Caco-2 (cell line): ENCODE measurements at regions not wholly inside any gene's neighbourhood (a gene's known extent, or its start where the extent isn't known, plus 50 kb on each side); places are given as distances from the start of the nearest gene placed in this dataset.

Experiments
- BruUV-seq: library from RNA; stranded (reverse); fragments of 400-500 nt; replicated peaks from 2 replicates; lab custom pipeline; 2021; lab: Mats Ljungman, UMichigan
- CTCF ChIA-PET: fragments of 300-600 bp; sonication (Branson Sonifier 250); formaldehyde crosslinking; loops from one replicate; lab custom pipeline; 2022; ENCODE audit warnings: antibody characterized with exemption; lab: Charles Lee
- POLR2A ChIA-PET: fragments of 300-600 bp; sonication (Branson Sonifier 250); formaldehyde crosslinking; loops from one replicate; lab custom pipeline; 2022; ENCODE audit warnings: antibody characterized with exemption; lab: Charles Lee
- DNase-seq, 2 experiments: peaks; one replicate each; pipeline versions ENCODE4 v3.0.0 to v3.0.0-alpha.2; 2020 to 2022
- H3K27me3 ChIP-seq: replicated peaks from 2 replicates; pipeline ENCODE4 v1.6.0; 2011; ENCODE audit warnings: low read length; ENCODE audit not compliant: control insufficient read depth, insufficient read depth
- H3K36me3 ChIP-seq: 2 replicates; pipeline ENCODE4 v1.5.1; 2011; ENCODE audit warnings: low read length; ENCODE audit not compliant: control insufficient read depth, insufficient read depth
- H3K4me1 ChIP-seq: fragments of 250-450 bp; sonication (Bioruptor Pico); 2 replicates; pipeline ENCODE4 v1.5.1; 2020; ENCODE audit warnings: mild to moderate bottlenecking
- H3K4me3 ChIP-seq: 2 replicates; pipeline ENCODE4 v1.5.1; 2011; ENCODE audit warnings: low read depth, mild to moderate bottlenecking, control low read depth, low read length
- H3K9me3 ChIP-seq: fragments of 250-450 bp; sonication (Bioruptor Pico); 2 replicates; pipeline ENCODE4 v1.5.1; 2020; ENCODE audit warnings: mild to moderate bottlenecking, moderate library complexity
- H3K27ac Mint-ChIP-seq: one replicate; pipeline ENCODE4 v1.8.0; 2022; ENCODE audit warnings: mixed read lengths; ENCODE audit not compliant: unreplicated experiment
- H3K27me3 Mint-ChIP-seq: one replicate; pipeline ENCODE4 v1.8.0; 2022; ENCODE audit warnings: mixed read lengths; ENCODE audit not compliant: insufficient read depth, unreplicated experiment
- H3K36me3 Mint-ChIP-seq: one replicate; pipeline ENCODE4 v1.8.0; 2022; ENCODE audit warnings: mild to moderate bottlenecking, mixed read lengths; ENCODE audit not compliant: insufficient read depth, unreplicated experiment
- H3K4me1 Mint-ChIP-seq: one replicate; pipeline ENCODE4 v1.8.0; 2022; ENCODE audit warnings: low read depth, mixed read lengths; ENCODE audit not compliant: unreplicated experiment
- H3K4me3 Mint-ChIP-seq: one replicate; pipeline ENCODE4 v1.8.0; 2022; ENCODE audit warnings: mild to moderate bottlenecking, moderate library complexity, mixed read lengths; ENCODE audit not compliant: unreplicated experiment
- H3K9me3 Mint-ChIP-seq: one replicate; pipeline ENCODE4 v1.8.0; 2022; ENCODE audit warnings: mixed read lengths; ENCODE audit not compliant: unreplicated experiment
- CTCF ChIP-seq, 2 experiments: fragments of 200-600 bp in 1 of 2; IDR thresholded peaks; 1 replicate in 1 of 2; 2 replicates in 1 of 2; pipeline versions ENCODE4 v1.5.1 to v1.8.0; 2011 to 2022; ENCODE audit warnings: antibody characterized with exemption in 1 of 2, control low read depth in 1 of 2, inconsistent platforms in 1 of 2, low read depth in 1 of 2, low read length in 1 of 2, mild to moderate bottlenecking in 1 of 2, moderate library complexity in 1 of 2; ENCODE audit not compliant: insufficient read depth in 1 of 2, severe bottlenecking in 1 of 2, unreplicated experiment in 1 of 2
- intact Hi-C: fragments of 100-400 bp; cut with micrococcal nuclease; formaldehyde crosslinking; loops from one replicate; pipeline ENCODE4 v1.10.0; 2022; ENCODE audit not compliant: unreplicated experiment

- no peaks in the 10 kb centered on the region for H3K9me3 Mint-ChIP-seq
- BruUV-seq: no TSS peak
- no peak for DNase-seq
- no peak overlapping the region for H3K27ac Mint-ChIP-seq
- no peak for TF ChIP-seq CTCF (IDR thresholded peaks at IDR 0.05; ENCODE audit: insufficient read depth in 1 of 2, low read depth in 1 of 2, low read length in 1 of 2, severe bottlenecking in 1 of 2, unreplicated experiment in 1 of 2)
- H3K36me3 Mint-ChIP-seq: no peaks in the 10 kb centered on the region
- no peaks in the 10 kb centered on the region for H3K9me3 ChIP-seq
- H3K27me3 Mint-ChIP-seq: no peaks in the 10 kb centered on the region
- H3K36me3 ChIP-seq: no peaks in the 10 kb centered on the region
- H3K4me3 ChIP-seq: no peak overlapping the region
- H3K4me1 ChIP-seq: no peaks in the 10 kb centered on the region
- intact Hi-C loops: no loop called here
- ChIA-PET CTCF (no interaction called here), POLR2A (no interaction called here)
- no peaks in the 10 kb centered on the region for H3K27me3 ChIP-seq
- no peak overlapping the region for H3K4me3 Mint-ChIP-seq
- no peaks in the 10 kb centered on the region for H3K4me1 Mint-ChIP-seq
These were observed 377.3 kb upstream of the E2F7 start for GRCh38 chr12:77442633-77443032.

DNA sequence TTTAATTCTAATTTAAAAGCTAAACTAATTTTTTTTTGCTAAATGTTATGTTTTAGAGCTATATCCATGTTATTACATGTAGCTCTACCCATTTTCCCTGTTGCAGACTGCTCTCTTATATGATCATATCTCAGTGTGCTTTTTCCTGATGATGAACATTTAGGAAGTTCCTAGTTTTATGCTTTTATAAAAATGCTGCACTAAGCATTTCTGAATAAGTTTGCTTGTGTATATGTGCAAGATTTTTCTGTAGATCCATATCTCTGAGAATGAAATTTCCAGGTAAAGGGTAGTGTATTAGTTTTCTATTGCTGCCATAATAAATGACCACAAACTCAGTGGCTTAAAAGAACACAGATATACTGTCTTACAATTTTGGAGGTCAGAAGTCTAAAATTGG lies 374.4 kb upstream of the E2F7 start:
- no peaks in the 10 kb centered on the region for H3K36me3 ChIP-seq
- no peaks in the 10 kb centered on the region for H3K27me3 ChIP-seq
- H3K36me3 Mint-ChIP-seq: no peaks in the 10 kb centered on the region
- no peak for TF ChIP-seq CTCF (IDR thresholded peaks at IDR 0.05; ENCODE audit: insufficient read depth in 1 of 2, low read depth in 1 of 2, low read length in 1 of 2, severe bottlenecking in 1 of 2, unreplicated experiment in 1 of 2)
- H3K9me3 ChIP-seq: no peaks in the 10 kb centered on the region
- intact Hi-C loops: loop anchor here (10.0 kb wide), 1 partner anchor 245 kb away; no protein-coding TSS in a partner anchor
- no peaks in the 10 kb centered on the region for H3K4me1 Mint-ChIP-seq
- H3K27me3 Mint-ChIP-seq: peaks cover 3% of the 10 kb centered on the region
- POLR2A ChIA-PET: no interaction called here
- H3K4me1 ChIP-seq: no peaks in the 10 kb centered on the region
- no peak overlapping the region for H3K27ac Mint-ChIP-seq
- no TSS peak for BruUV-seq
- H3K4me3 ChIP-seq: no peak overlapping the region
- CTCF ChIA-PET: no interaction called here
- H3K4me3 Mint-ChIP-seq: no peak overlapping the region
- no peaks in the 10 kb centered on the region for H3K9me3 Mint-ChIP-seq
- DNase-seq: no peak

DNA sequence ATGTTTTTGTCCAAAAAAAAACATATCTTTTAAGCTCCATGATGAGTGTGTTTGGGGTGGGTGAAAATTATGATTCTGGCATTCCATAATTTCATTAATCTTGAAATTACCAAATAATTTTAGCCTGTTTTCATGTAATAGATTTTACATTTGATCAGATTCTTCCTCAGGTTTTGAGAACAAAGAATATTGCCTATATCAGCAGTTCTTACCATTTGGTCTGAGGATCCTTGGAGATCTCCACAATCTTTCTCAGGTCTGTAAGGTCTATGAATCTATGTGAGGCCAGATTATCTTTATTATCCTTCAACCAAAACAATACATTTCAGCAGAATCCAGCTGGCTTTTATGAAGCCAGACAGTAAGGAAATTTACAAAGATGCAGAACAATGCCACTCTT lies 373.3 kb upstream of the E2F7 start:
- Mint-ChIP-seq H3K36me3 (no peaks in the 10 kb centered on the region), H3K27me3 (peaks cover 3% of the 10 kb centered on the region), H3K4me3 (no peak overlapping the region), H3K9me3 (no peaks in the 10 kb centered on the region), H3K4me1 (no peaks in the 10 kb centered on the region), H3K27ac (no peak overlapping the region)
- ChIA-PET CTCF (no interaction called here), POLR2A (no interaction called here)
- H3K9me3 ChIP-seq: no peaks in the 10 kb centered on the region
- H3K4me1 ChIP-seq: no peaks in the 10 kb centered on the region
- intact Hi-C loops: loop anchor here (10.0 kb wide), 1 partner anchor 246 kb away; no protein-coding TSS in a partner anchor
- no peaks in the 10 kb centered on the region for H3K36me3 ChIP-seq
- no peak overlapping the region for H3K4me3 ChIP-seq
- no peak for TF ChIP-seq CTCF (IDR thresholded peaks at IDR 0.05; ENCODE audit: insufficient read depth in 1 of 2, low read depth in 1 of 2, low read length in 1 of 2, severe bottlenecking in 1 of 2, unreplicated experiment in 1 of 2)
- DNase-seq: no peak
- no TSS peak for BruUV-seq
- no peaks in the 10 kb centered on the region for H3K27me3 ChIP-seq
